Panc1 (cell line): ENCODE measurements at regions not wholly inside any gene's neighbourhood (a gene's known extent, or its start where the extent isn't known, plus 50 kb on each side); places are given as distances from the start of the nearest gene placed in this dataset.

Experiments
- ATAC-seq: fragments of 200-7000 bp; cut with Tn5 transposase; 2 replicates; pipeline ENCODE4 v1.9.1; 2020; ENCODE audit warnings: mild to moderate bottlenecking, moderate library complexity
- BruUV-seq: library from RNA; stranded (reverse); fragments of 400-500 nt; replicated peaks from 2 replicates; lab custom pipeline; 2021; lab: Mats Ljungman, UMichigan
- CTCF ChIA-PET: fragments of 300-600 bp; sonication (Branson Sonifier 250); formaldehyde crosslinking; loops from one replicate; lab custom pipeline; 2022; ENCODE audit warnings: antibody characterized with exemption; lab: Charles Lee
- POLR2A ChIA-PET: fragments of 300-600 bp; sonication (Branson Sonifier 250); formaldehyde crosslinking; loops from one replicate; lab custom pipeline; 2022; ENCODE audit warnings: antibody characterized with exemption; lab: Charles Lee
- DNase-seq: peaks from one replicate; pipeline ENCODE4 v3.0.0-alpha.2; 2010; ENCODE audit warnings: low read depth, low spot score
- H3K27ac ChIP-seq: 2 replicates; pipeline ENCODE4 v1.5.1; 2011; ENCODE audit warnings: mild to moderate bottlenecking, low read length, inconsistent platforms
- H3K27me3 ChIP-seq: fragments of 200-500 bp; sonication (Bioruptor generic); 2 replicates; pipeline ENCODE4 v1.6.0; 2014; ENCODE audit warnings: low read length, inconsistent platforms; ENCODE audit not compliant: control insufficient read depth, insufficient read depth
- H3K36me3 ChIP-seq: fragments of 200-500 bp; sonication (Bioruptor generic); 2 replicates; pipeline ENCODE4 v1.5.1; 2014; ENCODE audit warnings: inconsistent platforms, mild to moderate bottlenecking, low read length, moderate library complexity; ENCODE audit not compliant: control insufficient read depth, insufficient read depth
- H3K4me1 ChIP-seq: 2 replicates; pipeline ENCODE4 v1.5.1; 2011; ENCODE audit warnings: inconsistent platforms, mild to moderate bottlenecking, low read length, moderate library complexity; ENCODE audit not compliant: control insufficient read depth, insufficient read depth
- H3K4me3 ChIP-seq, 2 experiments: 2 replicates each; pipeline ENCODE4 v1.5.1; 2011 to 2012; ENCODE audit warnings: low read depth in 2 of 2, low read length in 2 of 2, mild to moderate bottlenecking in 2 of 2, inconsistent platforms in 1 of 2, moderate library complexity in 1 of 2
- H3K9me3 ChIP-seq: fragments of 200-500 bp; sonication (Bioruptor generic); 2 replicates; pipeline ENCODE4 v1.5.1; 2014; ENCODE audit warnings: low read depth, mild to moderate bottlenecking, inconsistent platforms, low read length, moderate library complexity; ENCODE audit not compliant: control insufficient read depth, insufficient read depth
- CTCF ChIP-seq: fragments of 450-650 bp; IDR thresholded peaks from 2 replicates; pipeline ENCODE4 v1.5.1; 2017; ENCODE audit warnings: mild to moderate bottlenecking
- POLR2AphosphoS5 ChIP-seq: IDR thresholded peaks from 2 replicates; pipeline ENCODE4 v1.6.1; 2012; ENCODE audit warnings: mild to moderate bottlenecking, low read depth, low read length, moderate library complexity
- REST ChIP-seq, 2 experiments: IDR thresholded peaks; 2 replicates each; pipeline ENCODE4 v1.6.1; 2011 to 2012; ENCODE audit warnings: low read depth in 2 of 2, control low read depth in 1 of 2, low read length in 1 of 2, mild to moderate bottlenecking in 1 of 2, moderate library complexity in 1 of 2; ENCODE audit not compliant: insufficient read depth in 1 of 2
- SIN3A ChIP-seq: IDR thresholded peaks from 2 replicates; pipeline ENCODE4 v1.6.1; 2012; ENCODE audit warnings: low read depth, mild to moderate bottlenecking, low read length, moderate library complexity, borderline replicate concordance; ENCODE audit not compliant: insufficient read depth
- TCF7L2 ChIP-seq: IDR thresholded peaks from 2 replicates; pipeline ENCODE4 v1.6.1; 2011; ENCODE audit warnings: mild to moderate bottlenecking, low read depth, low read length, inconsistent platforms
- in situ Hi-C: cut with HindIII; loops from 2 replicates; pipeline ENCODE4 v1.10.0; 2016; ENCODE audit warnings: low sequenced_read_pairs, low pct_unique_long_range_greater_than_20kb
- intact Hi-C: fragments of 100-400 bp; cut with micrococcal nuclease; formaldehyde crosslinking; loops from one replicate; pipeline ENCODE4 v1.10.0; 2022; ENCODE audit not compliant: unreplicated experiment

GRCh38 chr4:38422850-38423249, 241.1 kb upstream of the KLF3 start:
- in situ Hi-C loops (no loop called here), intact Hi-C loops (no loop called here)
- no peaks in the 10 kb centered on the region for H3K36me3 ChIP-seq
- no peak for ATAC-seq
- no peak for DNase-seq
- no peaks in the 10 kb centered on the region for H3K4me1 ChIP-seq
- no peak for TF ChIP-seq REST (IDR thresholded peaks at IDR 0.05; ENCODE audit: insufficient read depth in 1 of 2, low read depth in 2 of 2, low read length in 1 of 2)
- no peak for TF ChIP-seq CTCF
- no peak for TF ChIP-seq TCF7L2
- no peak for TF ChIP-seq SIN3A
- no peak for TF ChIP-seq POLR2AphosphoS5
- BruUV-seq, result no TSS peak
- no peak overlapping the region for H3K4me3 ChIP-seq
- ChIA-PET POLR2A (no interaction called here), CTCF (no interaction called here)
- H3K9me3 ChIP-seq, result no peaks in the 10 kb centered on the region
- H3K27me3 ChIP-seq, result no peaks in the 10 kb centered on the region
- H3K27ac ChIP-seq, result no peak overlapping the region

GRCh38 chr4:38424151-38424871, 239.7 kb upstream of the KLF3 start:
- TF ChIP-seq REST (IDR thresholded peaks at IDR 0.05; ENCODE audit: insufficient read depth in 1 of 2, low read depth in 2 of 2, low read length in 1 of 2) (no peak), POLR2AphosphoS5 (no peak), CTCF (no peak), SIN3A (no peak), TCF7L2 (no peak)
- no peak for ATAC-seq
- intact Hi-C loops, result no loop called here

More at GRCh38 chr4:38424151-38424871, 239.7 kb upstream of the KLF3 start:
- in situ Hi-C loops, result no loop called here
- CTCF ChIA-PET, result no interaction called here
- no peaks in the 10 kb centered on the region for H3K9me3 ChIP-seq
- H3K27me3 ChIP-seq, result no peaks in the 10 kb centered on the region
- H3K4me3 ChIP-seq, result no peak overlapping the region
- POLR2A ChIA-PET, result no interaction called here
- H3K27ac ChIP-seq, result no peak overlapping the region
- H3K4me1 ChIP-seq, result no peaks in the 10 kb centered on the region
- H3K36me3 ChIP-seq, result no peaks in the 10 kb centered on the region
- DNase-seq, result no peak
- no TSS peak for BruUV-seq
